ENCODE measurements at regions not wholly inside any gene's neighbourhood (a gene's known extent, or its start where the extent isn't known, plus 50 kb on each side); places are given as distances from the start of the nearest gene placed in this dataset.

DNA sequence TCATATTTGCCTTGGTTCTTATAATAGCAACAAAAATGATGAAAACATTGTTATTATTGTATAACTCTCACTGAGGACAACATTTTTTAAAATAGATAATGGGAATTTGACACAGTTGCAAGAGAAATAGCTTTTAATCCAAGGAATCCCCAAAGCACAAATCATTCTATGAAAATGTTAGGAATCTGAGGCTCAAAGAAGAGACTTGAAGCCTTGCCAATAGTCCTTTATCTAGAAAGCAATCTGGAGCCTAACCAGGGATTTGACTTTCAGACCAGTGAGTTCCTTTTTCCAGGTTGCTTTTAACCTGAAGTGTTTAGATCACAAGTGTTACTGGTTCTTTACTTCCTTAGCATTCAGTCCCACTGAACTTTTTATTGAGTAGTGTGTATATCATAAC lies 574.5 kb upstream of the ZEB2 start:
- TF ChIP-seq, protein P1, sequence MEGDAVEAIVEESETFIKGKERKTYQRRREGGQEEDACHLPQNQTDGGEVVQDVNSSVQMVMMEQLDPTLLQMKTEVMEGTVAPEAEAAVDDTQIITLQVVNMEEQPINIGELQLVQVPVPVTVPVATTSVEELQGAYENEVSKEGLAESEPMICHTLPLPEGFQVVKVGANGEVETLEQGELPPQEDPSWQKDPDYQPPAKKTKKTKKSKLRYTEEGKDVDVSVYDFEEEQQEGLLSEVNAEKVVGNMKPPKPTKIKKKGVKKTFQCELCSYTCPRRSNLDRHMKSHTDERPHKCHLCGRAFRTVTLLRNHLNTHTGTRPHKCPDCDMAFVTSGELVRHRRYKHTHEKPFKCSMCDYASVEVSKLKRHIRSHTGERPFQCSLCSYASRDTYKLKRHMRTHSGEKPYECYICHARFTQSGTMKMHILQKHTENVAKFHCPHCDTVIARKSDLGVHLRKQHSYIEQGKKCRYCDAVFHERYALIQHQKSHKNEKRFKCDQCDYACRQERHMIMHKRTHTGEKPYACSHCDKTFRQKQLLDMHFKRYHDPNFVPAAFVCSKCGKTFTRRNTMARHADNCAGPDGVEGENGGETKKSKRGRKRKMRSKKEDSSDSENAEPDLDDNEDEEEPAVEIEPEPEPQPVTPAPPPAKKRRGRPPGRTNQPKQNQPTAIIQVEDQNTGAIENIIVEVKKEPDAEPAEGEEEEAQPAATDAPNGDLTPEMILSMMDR (conservative IDR thresholded peaks at IDR 0.05) = no peak
- TF ChIP-seq EZH2 (IDR thresholded peaks at IDR 0.05; ENCODE audit: low read depth) = no peak
